ENCODE measurements at regions not wholly inside any gene's neighbourhood (a gene's known extent, or its start where the extent isn't known, plus 50 kb on each side); places are given as distances from the start of the nearest gene placed in this dataset.
"Not testable (repeated sequence)": the region's sequence is repeated elsewhere in the genome, so short reads cannot be mapped to it uniquely, and the experiment has no call there.

DNA sequence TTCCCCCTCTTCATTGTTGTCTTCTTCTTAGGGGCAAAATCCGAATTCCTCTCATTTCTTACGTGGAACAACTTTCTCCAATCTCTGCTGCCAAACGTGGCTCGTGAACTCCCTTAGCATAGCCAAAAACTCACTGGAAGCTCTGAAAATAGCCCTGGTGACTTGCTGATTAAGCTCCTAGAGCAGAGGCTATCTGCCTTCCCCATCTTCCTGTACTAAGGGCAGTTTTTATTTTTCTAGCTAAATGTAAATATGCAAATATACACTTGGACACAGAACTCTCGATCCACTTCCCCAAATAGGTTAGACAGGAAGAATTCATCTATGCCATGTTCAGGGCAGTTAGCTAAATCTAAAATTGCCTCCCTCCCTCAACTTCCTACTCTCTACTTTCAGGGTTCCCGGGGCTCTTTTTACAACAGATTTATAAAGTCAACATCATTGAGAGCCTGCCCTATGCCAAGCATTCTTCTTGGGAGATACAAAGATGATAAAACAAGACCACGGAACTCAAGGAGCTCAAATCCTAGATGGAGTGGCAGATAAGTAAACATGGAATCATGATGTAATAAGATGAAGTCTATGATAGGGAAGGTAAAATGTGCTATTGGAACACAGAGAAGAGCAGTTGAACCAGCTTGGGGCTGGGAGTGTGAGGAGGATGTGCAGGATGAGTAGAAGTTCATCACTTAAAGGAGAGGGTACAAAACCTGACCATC, 59.4 kb upstream of the FMOD start:
- DNase-seq (no peak), ATAC-seq (peak; percentile 21)
- peak overlapping the region; percentile 6 to 22 for H3K27ac ChIP-seq
- peaks cover 0 to 7% of the 10 kb centered on the region in 2 donors for H3K27me3 ChIP-seq
- peaks cover 11 to 27% of the 10 kb centered on the region in 2 donors for H3K4me1 ChIP-seq
- intact Hi-C loops (cut with DNase I): no loop called here
- H3K9me3 ChIP-seq: no peaks in the 10 kb centered on the region
- no peak overlapping the region for H3K4me3 ChIP-seq
- TF ChIP-seq, protein P1, sequence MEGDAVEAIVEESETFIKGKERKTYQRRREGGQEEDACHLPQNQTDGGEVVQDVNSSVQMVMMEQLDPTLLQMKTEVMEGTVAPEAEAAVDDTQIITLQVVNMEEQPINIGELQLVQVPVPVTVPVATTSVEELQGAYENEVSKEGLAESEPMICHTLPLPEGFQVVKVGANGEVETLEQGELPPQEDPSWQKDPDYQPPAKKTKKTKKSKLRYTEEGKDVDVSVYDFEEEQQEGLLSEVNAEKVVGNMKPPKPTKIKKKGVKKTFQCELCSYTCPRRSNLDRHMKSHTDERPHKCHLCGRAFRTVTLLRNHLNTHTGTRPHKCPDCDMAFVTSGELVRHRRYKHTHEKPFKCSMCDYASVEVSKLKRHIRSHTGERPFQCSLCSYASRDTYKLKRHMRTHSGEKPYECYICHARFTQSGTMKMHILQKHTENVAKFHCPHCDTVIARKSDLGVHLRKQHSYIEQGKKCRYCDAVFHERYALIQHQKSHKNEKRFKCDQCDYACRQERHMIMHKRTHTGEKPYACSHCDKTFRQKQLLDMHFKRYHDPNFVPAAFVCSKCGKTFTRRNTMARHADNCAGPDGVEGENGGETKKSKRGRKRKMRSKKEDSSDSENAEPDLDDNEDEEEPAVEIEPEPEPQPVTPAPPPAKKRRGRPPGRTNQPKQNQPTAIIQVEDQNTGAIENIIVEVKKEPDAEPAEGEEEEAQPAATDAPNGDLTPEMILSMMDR (IDR thresholded peaks at IDR 0.05): no peak
- no peaks in the 10 kb centered on the region for H3K36me3 ChIP-seq

GRCh38 chr1:203411431-203411830, 60.5 kb upstream of the FMOD start:
- intact Hi-C loops (cut with DNase I); H3K9me3 ChIP-seq; H3K36me3 ChIP-seq; H3K27me3 ChIP-seq; H3K27ac ChIP-seq; H3K4me3 ChIP-seq; ATAC-seq: not testable (repeated sequence)
- DNase-seq: peak in 1 of 4 donors; percentile 51
- H3K4me1 ChIP-seq: peaks cover 8 to 27% of the 10 kb centered on the region in 2 donors

GRCh38 chr1:203419558-203419957, 56.0 kb upstream of the PRELP start:
- Histone ChIP-seq H3K4me1 (no peaks in the 10 kb centered on the region), H3K4me3 (no peak overlapping the region), H3K36me3 (no peaks in the 10 kb centered on the region), H3K27ac (no peak overlapping the region), H3K9me3 (no peaks in the 10 kb centered on the region), H3K27me3 (peaks cover 0 to 4% of the 10 kb centered on the region in 2 donors)
- DNase-seq (no peak), ATAC-seq (no peak)
- TF ChIP-seq, protein P1 (IDR thresholded peaks at IDR 0.05): no peak
- intact Hi-C loops (cut with DNase I): no loop called here

DNA sequence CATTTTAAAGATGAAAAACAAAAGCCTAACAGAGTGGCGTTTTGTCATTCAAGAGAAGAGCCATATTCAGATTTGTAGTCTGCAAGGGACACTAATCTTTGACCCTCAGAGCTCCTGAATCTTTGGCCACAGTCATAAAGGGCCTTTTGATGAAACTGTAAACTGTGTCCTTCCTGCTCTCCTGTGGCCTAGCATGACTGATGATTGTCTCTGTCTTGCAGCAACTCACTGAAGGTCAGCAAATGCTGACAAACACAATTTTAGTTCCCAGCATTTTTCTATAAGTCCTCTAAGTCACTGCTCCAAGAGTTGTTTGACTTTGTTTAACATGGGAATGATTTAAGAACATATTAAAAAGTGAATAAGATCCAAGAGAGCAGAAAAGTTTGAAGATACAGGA, 55.3 kb upstream of the PRELP start:
- ATAC-seq (no peak), DNase-seq (no peak)
- Histone ChIP-seq H3K27ac (no peak overlapping the region), H3K27me3 (peaks cover 0 to 11% of the 10 kb centered on the region in 2 donors), H3K9me3 (no peaks in the 10 kb centered on the region), H3K36me3 (no peaks in the 10 kb centered on the region), H3K4me1 (no peaks in the 10 kb centered on the region), H3K4me3 (no peak overlapping the region)
- TF ChIP-seq, protein P1 (IDR thresholded peaks at IDR 0.05): no peak
- intact Hi-C loops (cut with DNase I): no loop called here

- Histone ChIP-seq H3K4me1 (no peaks in the 10 kb centered on the region), H3K27me3 (peaks cover 0 to 16% of the 10 kb centered on the region in 2 donors), H3K9me3 (no peaks in the 10 kb centered on the region), H3K27ac (no peak overlapping the region), H3K4me3 (no peak overlapping the region), H3K36me3 (no peaks in the 10 kb centered on the region)
- TF ChIP-seq, protein P1 (IDR thresholded peaks at IDR 0.05): no peak
- DNase-seq (no peak), ATAC-seq (no peak)
- intact Hi-C loops (cut with DNase I): no loop called here
Measured at GRCh38 chr1:203421246-203421645, 54.4 kb upstream of the PRELP start.

DNA sequence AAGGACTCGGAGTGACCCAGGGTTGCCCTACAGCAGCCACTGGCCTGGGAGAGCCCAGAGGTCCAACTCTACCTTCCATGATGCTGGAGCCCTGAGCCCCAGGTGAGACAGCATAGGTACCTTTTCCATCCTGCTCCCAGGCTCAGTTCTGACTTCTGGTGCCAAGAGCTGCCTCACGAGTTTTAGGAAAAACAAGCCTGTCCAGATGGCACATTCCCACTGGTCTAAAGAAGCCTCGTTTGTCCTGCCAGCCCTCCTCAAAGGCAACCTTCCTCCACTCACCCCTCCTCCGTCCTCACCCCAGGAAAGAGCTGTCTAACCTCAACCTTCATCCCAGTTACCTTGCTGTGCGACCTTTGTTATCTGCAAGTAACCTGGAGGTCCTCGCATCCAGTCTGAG, 53.5 kb upstream of the PRELP start:
- H3K27ac ChIP-seq: no peak overlapping the region
- TF ChIP-seq, protein P1 (IDR thresholded peaks at IDR 0.05): no peak
- H3K36me3 ChIP-seq: no peaks in the 10 kb centered on the region
- no peaks in the 10 kb centered on the region for H3K4me1 ChIP-seq
- H3K4me3 ChIP-seq: no peak overlapping the region
- ATAC-seq (no peak), DNase-seq (no peak)
- no peaks in the 10 kb centered on the region for H3K9me3 ChIP-seq
- H3K27me3 ChIP-seq: peaks cover 0 to 24% of the 10 kb centered on the region in 2 donors
- intact Hi-C loops (cut with DNase I): no loop called here

Measured in left lung (tissue), 4 donors.